ENCODE measurements at regions not wholly inside any gene's neighbourhood (a gene's known extent, or its start where the extent isn't known, plus 50 kb on each side); places are given as distances from the start of the nearest gene placed in this dataset.

GRCh38 chr6:81694855-81695254 lies 57.6 kb downstream of the TENT5A start:
- Histone ChIP-seq H3K27ac (ENCODE audit: low read length) (no peak overlapping the region), H3K4me1 (ENCODE audit: control insufficient read depth in 1 of 2, insufficient read depth in 2 of 2, low read length in 2 of 2) (peaks cover 0 to 7% of the 10 kb centered on the region in 2 donors), H3K4me3 (ENCODE audit: low read depth in 1 of 2, low read length in 2 of 2) (no peak overlapping the region), H3K36me3 (ENCODE audit: control insufficient read depth in 1 of 2, insufficient read depth in 2 of 2, low read length in 2 of 2) (no peaks in the 10 kb centered on the region), H3K9me3 (ENCODE audit: control insufficient read depth in 1 of 2, low read length in 2 of 2) (no peaks in the 10 kb centered on the region), H3K27me3 (ENCODE audit: low read depth, low read length) (no peaks in the 10 kb centered on the region)

GRCh38 chr6:81694207-81694606 lies 58.3 kb downstream of the TENT5A start:
- Histone ChIP-seq H3K36me3 (ENCODE audit: control insufficient read depth in 1 of 2, insufficient read depth in 2 of 2, low read length in 2 of 2) (no peaks in the 10 kb centered on the region), H3K27me3 (ENCODE audit: low read depth, low read length) (no peaks in the 10 kb centered on the region), H3K4me3 (ENCODE audit: low read depth in 1 of 2, low read length in 2 of 2) (no peak overlapping the region), H3K4me1 (ENCODE audit: control insufficient read depth in 1 of 2, insufficient read depth in 2 of 2, low read length in 2 of 2) (peaks cover 0 to 7% of the 10 kb centered on the region in 2 donors), H3K9me3 (ENCODE audit: control insufficient read depth in 1 of 2, low read length in 2 of 2) (no peaks in the 10 kb centered on the region), H3K27ac (ENCODE audit: low read length) (no peak overlapping the region)

GRCh38 chr6:81693266-81693665 lies 59.2 kb downstream of the TENT5A start:
- Histone ChIP-seq H3K27ac (ENCODE audit: low read length) (no peak overlapping the region), H3K36me3 (ENCODE audit: control insufficient read depth in 1 of 2, insufficient read depth in 2 of 2, low read length in 2 of 2) (no peaks in the 10 kb centered on the region), H3K9me3 (ENCODE audit: control insufficient read depth in 1 of 2, low read length in 2 of 2) (no peaks in the 10 kb centered on the region), H3K4me1 (ENCODE audit: control insufficient read depth in 1 of 2, insufficient read depth in 2 of 2, low read length in 2 of 2) (peaks cover 0 to 7% of the 10 kb centered on the region in 2 donors), H3K27me3 (ENCODE audit: low read depth, low read length) (no peaks in the 10 kb centered on the region), H3K4me3 (ENCODE audit: low read depth in 1 of 2, low read length in 2 of 2) (no peak overlapping the region)

GRCh38 chr6:81690073-81690472 lies 62.4 kb downstream of the TENT5A start:
- no peak overlapping the region for H3K4me3 ChIP-seq (ENCODE audit: low read depth in 1 of 2, low read length in 2 of 2)
- no peaks in the 10 kb centered on the region for H3K36me3 ChIP-seq (ENCODE audit: control insufficient read depth in 1 of 2, insufficient read depth in 2 of 2, low read length in 2 of 2)
- no peaks in the 10 kb centered on the region for H3K27me3 ChIP-seq (ENCODE audit: low read depth, low read length)
- H3K4me1 ChIP-seq (ENCODE audit: control insufficient read depth in 1 of 2, insufficient read depth in 2 of 2, low read length in 2 of 2), result no peaks in the 10 kb centered on the region
- H3K9me3 ChIP-seq (ENCODE audit: control insufficient read depth in 1 of 2, low read length in 2 of 2), result no peaks in the 10 kb centered on the region
- no peak overlapping the region for H3K27ac ChIP-seq (ENCODE audit: low read length)

GRCh38 chr6:81689580-81689979 lies 62.9 kb downstream of the TENT5A start:
- Histone ChIP-seq H3K27me3 (ENCODE audit: low read depth, low read length) (no peaks in the 10 kb centered on the region), H3K36me3 (ENCODE audit: control insufficient read depth in 1 of 2, insufficient read depth in 2 of 2, low read length in 2 of 2) (no peaks in the 10 kb centered on the region), H3K27ac (ENCODE audit: low read length) (no peak overlapping the region), H3K9me3 (ENCODE audit: control insufficient read depth in 1 of 2, low read length in 2 of 2) (no peaks in the 10 kb centered on the region), H3K4me1 (ENCODE audit: control insufficient read depth in 1 of 2, insufficient read depth in 2 of 2, low read length in 2 of 2) (no peaks in the 10 kb centered on the region), H3K4me3 (ENCODE audit: low read depth in 1 of 2, low read length in 2 of 2) (no peak overlapping the region)

- Histone ChIP-seq H3K9me3 (ENCODE audit: control insufficient read depth in 1 of 2, low read length in 2 of 2) (no peaks in the 10 kb centered on the region), H3K4me1 (ENCODE audit: control insufficient read depth in 1 of 2, insufficient read depth in 2 of 2, low read length in 2 of 2) (no peaks in the 10 kb centered on the region), H3K36me3 (ENCODE audit: control insufficient read depth in 1 of 2, insufficient read depth in 2 of 2, low read length in 2 of 2) (no peaks in the 10 kb centered on the region), H3K4me3 (ENCODE audit: low read depth in 1 of 2, low read length in 2 of 2) (no peak overlapping the region), H3K27ac (ENCODE audit: low read length) (no peak overlapping the region), H3K27me3 (ENCODE audit: low read depth, low read length) (no peaks in the 10 kb centered on the region)
Measured at GRCh38 chr6:81683912-81684311, 68.6 kb downstream of the TENT5A start.

- Histone ChIP-seq H3K27ac (ENCODE audit: low read length) (no peak overlapping the region), H3K4me1 (ENCODE audit: control insufficient read depth in 1 of 2, insufficient read depth in 2 of 2, low read length in 2 of 2) (no peaks in the 10 kb centered on the region)
Measured at GRCh38 chr6:81682858-81683620, 69.4 kb downstream of the TENT5A start.

GRCh38 chr6:81682235-81682795 lies 70.2 kb downstream of the TENT5A start:
- H3K36me3 ChIP-seq (ENCODE audit: control insufficient read depth in 1 of 2, insufficient read depth in 2 of 2, low read length in 2 of 2), result no peaks in the 10 kb centered on the region
- H3K4me1 ChIP-seq (ENCODE audit: control insufficient read depth in 1 of 2, insufficient read depth in 2 of 2, low read length in 2 of 2), result no peaks in the 10 kb centered on the region
- no peak overlapping the region for H3K4me3 ChIP-seq (ENCODE audit: low read depth in 1 of 2, low read length in 2 of 2)
- H3K27ac ChIP-seq (ENCODE audit: low read length), result no peak overlapping the region
- no peaks in the 10 kb centered on the region for H3K27me3 ChIP-seq (ENCODE audit: low read depth, low read length)
- H3K9me3 ChIP-seq (ENCODE audit: control insufficient read depth in 1 of 2, low read length in 2 of 2), result no peaks in the 10 kb centered on the region

More at GRCh38 chr6:81682858-81683620, 69.4 kb downstream of the TENT5A start:
- no peaks in the 10 kb centered on the region for H3K36me3 ChIP-seq (ENCODE audit: control insufficient read depth in 1 of 2, insufficient read depth in 2 of 2, low read length in 2 of 2)
- H3K27me3 ChIP-seq (ENCODE audit: low read depth, low read length), result no peaks in the 10 kb centered on the region
- no peak overlapping the region for H3K4me3 ChIP-seq (ENCODE audit: low read depth in 1 of 2, low read length in 2 of 2)
- no peaks in the 10 kb centered on the region for H3K9me3 ChIP-seq (ENCODE audit: control insufficient read depth in 1 of 2, low read length in 2 of 2)

- Histone ChIP-seq H3K9me3 (ENCODE audit: control insufficient read depth in 1 of 2, low read length in 2 of 2) (no peaks in the 10 kb centered on the region), H3K4me3 (ENCODE audit: low read depth in 1 of 2, low read length in 2 of 2) (no peak overlapping the region), H3K4me1 (ENCODE audit: control insufficient read depth in 1 of 2, insufficient read depth in 2 of 2, low read length in 2 of 2) (no peaks in the 10 kb centered on the region), H3K27ac (ENCODE audit: low read length) (no peak overlapping the region), H3K27me3 (ENCODE audit: low read depth, low read length) (no peaks in the 10 kb centered on the region), H3K36me3 (ENCODE audit: control insufficient read depth in 1 of 2, insufficient read depth in 2 of 2, low read length in 2 of 2) (no peaks in the 10 kb centered on the region)
Measured at GRCh38 chr6:81669445-81669844, 83.0 kb downstream of the TENT5A start.

GRCh38 chr6:81668615-81669047 lies 83.8 kb downstream of the TENT5A start:
- no peak overlapping the region for H3K4me3 ChIP-seq (ENCODE audit: low read depth in 1 of 2, low read length in 2 of 2)
- H3K27ac ChIP-seq (ENCODE audit: low read length), result no peak overlapping the region
- no peaks in the 10 kb centered on the region for H3K4me1 ChIP-seq (ENCODE audit: control insufficient read depth in 1 of 2, insufficient read depth in 2 of 2, low read length in 2 of 2)
- H3K36me3 ChIP-seq (ENCODE audit: control insufficient read depth in 1 of 2, insufficient read depth in 2 of 2, low read length in 2 of 2), result no peaks in the 10 kb centered on the region
- no peaks in the 10 kb centered on the region for H3K9me3 ChIP-seq (ENCODE audit: control insufficient read depth in 1 of 2, low read length in 2 of 2)
- no peaks in the 10 kb centered on the region for H3K27me3 ChIP-seq (ENCODE audit: low read depth, low read length)

- H3K36me3 ChIP-seq (ENCODE audit: control insufficient read depth in 1 of 2, insufficient read depth in 2 of 2, low read length in 2 of 2), result no peaks in the 10 kb centered on the region
- H3K4me3 ChIP-seq (ENCODE audit: low read depth in 1 of 2, low read length in 2 of 2), result no peak overlapping the region
Measured at GRCh38 chr6:81666481-81666880, 86.0 kb downstream of the TENT5A start.

GRCh38 chr6:81656231-81656630 lies 96.2 kb downstream of the TENT5A start:
- Histone ChIP-seq H3K4me3 (ENCODE audit: low read depth in 1 of 2, low read length in 2 of 2) (no peak overlapping the region), H3K9me3 (ENCODE audit: control insufficient read depth in 1 of 2, low read length in 2 of 2) (no peaks in the 10 kb centered on the region), H3K27ac (ENCODE audit: low read length) (no peak overlapping the region), H3K36me3 (ENCODE audit: control insufficient read depth in 1 of 2, insufficient read depth in 2 of 2, low read length in 2 of 2) (no peaks in the 10 kb centered on the region), H3K4me1 (ENCODE audit: control insufficient read depth in 1 of 2, insufficient read depth in 2 of 2, low read length in 2 of 2) (no peaks in the 10 kb centered on the region), H3K27me3 (ENCODE audit: low read depth, low read length) (no peaks in the 10 kb centered on the region)

More at GRCh38 chr6:81666481-81666880, 86.0 kb downstream of the TENT5A start:
- Histone ChIP-seq H3K4me1 (ENCODE audit: control insufficient read depth in 1 of 2, insufficient read depth in 2 of 2, low read length in 2 of 2) (no peaks in the 10 kb centered on the region), H3K27ac (ENCODE audit: low read length) (no peak overlapping the region), H3K9me3 (ENCODE audit: control insufficient read depth in 1 of 2, low read length in 2 of 2) (no peaks in the 10 kb centered on the region), H3K27me3 (ENCODE audit: low read depth, low read length) (no peaks in the 10 kb centered on the region)

Data from muscle layer of duodenum (tissue), 2 donors.